Testis (tissue), 2 donors: ENCODE measurements at regions not wholly inside any gene's neighbourhood (a gene's known extent, or its start where the extent isn't known, plus 50 kb on each side); places are given as distances from the start of the nearest gene placed in this dataset.

Experiments used
- CTCF ChIP-seq, 3 experiments: fragments of 450-650 bp in 2 of 3; fragments of 200-600 bp in 1 of 3; sonication (generic) in 1 of 3; IDR thresholded peaks; one replicate each; pipeline ENCODE4 v1.5.1; 2016 to 2019; ENCODE audit warnings: antibody characterized with exemption in 3 of 3, mild to moderate bottlenecking in 2 of 3, moderate library complexity in 1 of 3
- POLR2A ChIP-seq: fragments of 450-650 bp; IDR thresholded peaks from one replicate; pipeline ENCODE4 v1.6.1; 2017; ENCODE audit warnings: antibody characterized with exemption, mild to moderate bottlenecking, moderate library complexity

- TF ChIP-seq CTCF (IDR thresholded peaks at IDR 0.05) = no peak
- TF ChIP-seq POLR2A = no peak
These were observed 295.7 kb upstream of the SHH start for GRCh38 chr7:156107957-156108356.
